ENCODE measurements at regions not wholly inside any gene's neighbourhood (a gene's known extent, or its start where the extent isn't known, plus 50 kb on each side); places are given as distances from the start of the nearest gene placed in this dataset.
A peak's percentile ranks its signal among the peaks of the same experiment; 100 is the strongest.
"Not testable (repeated sequence)": the region's sequence is repeated elsewhere in the genome, so short reads cannot be mapped to it uniquely, and the experiment has no call there.

DNA sequence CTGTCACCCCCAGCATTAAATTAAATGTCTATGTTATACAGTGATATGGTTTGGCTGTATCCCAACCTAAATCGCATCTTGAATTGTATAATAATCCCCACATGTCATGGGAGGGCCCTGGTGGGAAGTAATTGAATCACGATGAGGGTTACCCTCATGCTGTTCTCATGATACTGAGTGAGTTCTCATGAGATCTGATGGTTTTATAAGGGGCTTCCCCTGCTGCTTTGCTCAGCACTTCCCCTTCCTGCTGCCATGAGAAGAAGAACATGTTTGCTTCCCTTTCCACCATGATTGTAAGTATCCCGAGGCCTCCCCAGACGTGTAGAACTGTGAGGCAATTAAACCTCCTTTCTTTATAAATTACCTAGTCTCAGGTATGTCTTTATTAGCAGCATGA lies 445.7 kb downstream of the MRPL39 start:
- in situ Hi-C loops (cut with HindIII; ENCODE audit: low pct_unique_long_range_greater_than_20kb, low sequenced_read_pairs) = no loop called here
- no peak for DNase-seq (ENCODE audit: low read depth)

GRCh38 chr21:25155020-25155419 lies 452.3 kb downstream of the MRPL39 start:
- DNase-seq (ENCODE audit: low read depth); in situ Hi-C loops (cut with HindIII; ENCODE audit: low pct_unique_long_range_greater_than_20kb, low sequenced_read_pairs): not testable (repeated sequence)

DNA sequence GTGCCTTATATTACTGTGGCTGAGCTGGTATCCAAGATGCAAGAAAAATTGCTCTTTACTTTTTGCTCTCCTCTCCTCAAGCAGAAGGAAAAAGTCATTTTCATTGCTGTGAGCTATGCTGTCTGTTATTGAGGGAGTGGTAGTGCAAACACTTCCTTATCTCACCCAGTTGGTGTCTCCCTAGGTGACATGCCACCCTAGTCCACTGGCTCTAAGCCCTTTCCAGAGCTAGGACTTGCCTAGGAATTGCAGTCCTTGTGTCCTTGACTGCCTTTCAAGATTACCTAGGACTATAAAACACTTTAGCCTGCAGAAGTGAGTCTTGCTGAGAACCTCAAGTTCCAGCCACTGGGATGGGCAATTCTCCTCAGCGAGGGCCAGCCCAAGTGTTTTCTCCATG lies 458.3 kb downstream of the MRPL39 start:
- no peak for DNase-seq (ENCODE audit: low read depth)
- in situ Hi-C loops (cut with HindIII; ENCODE audit: low pct_unique_long_range_greater_than_20kb, low sequenced_read_pairs) = no loop called here

GRCh38 chr21:25139414-25139813 lies 467.9 kb downstream of the MRPL39 start:
- in situ Hi-C loops (cut with HindIII; ENCODE audit: low pct_unique_long_range_greater_than_20kb, low sequenced_read_pairs) = no loop called here
- no peak for DNase-seq (ENCODE audit: low read depth)

GRCh38 chr21:25133939-25134338 lies 473.3 kb downstream of the MRPL39 start:
- in situ Hi-C loops (cut with HindIII; ENCODE audit: low pct_unique_long_range_greater_than_20kb, low sequenced_read_pairs) = no loop called here
- DNase-seq (ENCODE audit: low read depth) = no peak

DNA sequence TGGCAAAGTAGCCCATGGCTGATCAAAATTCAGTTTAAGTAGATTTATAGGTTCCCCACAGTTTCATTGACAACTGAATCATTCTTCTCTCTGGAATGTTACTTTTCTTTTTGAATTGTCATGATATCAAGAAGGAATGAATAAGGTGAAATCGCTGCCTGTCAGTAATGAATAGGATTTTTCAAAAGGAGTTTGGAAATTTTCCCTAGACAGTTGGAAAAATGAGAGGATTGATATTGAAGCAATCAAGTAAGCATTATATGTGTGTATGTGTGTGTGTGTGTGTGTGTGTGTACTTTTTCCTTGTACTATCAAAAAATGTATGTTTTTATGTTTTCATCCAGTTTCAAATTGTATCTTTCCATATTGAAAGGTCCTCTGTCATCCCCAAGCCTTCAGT lies 479.5 kb downstream of the MRPL39 start:
- no peak for DNase-seq (ENCODE audit: low read depth)
- in situ Hi-C loops (cut with HindIII; ENCODE audit: low pct_unique_long_range_greater_than_20kb, low sequenced_read_pairs) = no loop called here

GRCh38 chr21:25127007-25127406 lies 480.3 kb downstream of the MRPL39 start:
- DNase-seq (ENCODE audit: low read depth) = no peak

GRCh38 chr21:25126564-25126963 lies 480.7 kb downstream of the MRPL39 start:
- in situ Hi-C loops (cut with HindIII; ENCODE audit: low pct_unique_long_range_greater_than_20kb, low sequenced_read_pairs) = no loop called here
- DNase-seq (ENCODE audit: low read depth) = no peak

More at GRCh38 chr21:25127007-25127406, 480.3 kb downstream of the MRPL39 start:
- in situ Hi-C loops (cut with HindIII; ENCODE audit: low pct_unique_long_range_greater_than_20kb, low sequenced_read_pairs) = no loop called here

GRCh38 chr21:25118648-25119047 lies 488.6 kb downstream of the MRPL39 start:
- no peak for DNase-seq (ENCODE audit: low read depth)
- in situ Hi-C loops (cut with HindIII; ENCODE audit: low pct_unique_long_range_greater_than_20kb, low sequenced_read_pairs) = no loop called here

DNA sequence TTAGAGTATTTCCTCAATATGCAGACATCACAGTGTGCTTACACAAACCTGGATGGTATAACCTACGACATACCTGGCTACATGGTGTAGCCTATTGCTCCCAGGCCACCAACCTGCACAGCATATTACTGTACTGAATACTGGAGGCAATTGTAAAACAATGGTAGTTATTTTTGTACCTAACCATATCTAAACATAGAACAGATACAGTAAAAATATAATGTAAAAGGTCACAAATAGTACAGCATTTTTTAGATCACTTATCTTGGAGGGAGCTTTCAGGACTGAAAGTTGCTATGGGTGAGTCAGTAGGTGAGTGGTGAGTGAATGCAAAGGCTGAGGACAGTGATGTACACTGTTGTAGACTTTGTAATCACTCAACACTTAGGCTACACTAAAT lies 492.3 kb downstream of the MRPL39 start:
- DNase-seq (ENCODE audit: low read depth) = no peak
- in situ Hi-C loops (cut with HindIII; ENCODE audit: low pct_unique_long_range_greater_than_20kb, low sequenced_read_pairs) = no loop called here

DNA sequence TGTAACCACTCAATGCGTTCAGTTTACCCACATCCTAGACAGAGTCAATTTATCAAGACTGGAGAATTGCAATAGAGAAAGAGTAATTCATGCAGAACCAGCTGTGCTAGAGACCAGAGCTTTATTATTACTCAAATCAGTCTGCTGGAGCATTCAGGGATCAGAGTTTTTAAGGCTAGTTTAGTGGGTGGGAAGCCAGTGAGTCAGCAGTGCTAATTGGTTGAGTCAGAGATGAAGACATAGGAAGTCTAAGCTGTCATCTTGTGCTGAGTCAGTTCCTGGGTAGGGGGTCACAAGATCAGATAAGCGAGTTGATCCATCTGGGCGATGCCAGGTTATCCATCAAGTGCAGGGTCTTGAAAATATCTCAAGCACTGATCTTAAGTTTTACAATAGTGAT lies 499.6 kb downstream of the MRPL39 start:
- in situ Hi-C loops (cut with HindIII; ENCODE audit: low pct_unique_long_range_greater_than_20kb, low sequenced_read_pairs) = no loop called here
- DNase-seq (ENCODE audit: low read depth) = peak; percentile 81

DNA sequence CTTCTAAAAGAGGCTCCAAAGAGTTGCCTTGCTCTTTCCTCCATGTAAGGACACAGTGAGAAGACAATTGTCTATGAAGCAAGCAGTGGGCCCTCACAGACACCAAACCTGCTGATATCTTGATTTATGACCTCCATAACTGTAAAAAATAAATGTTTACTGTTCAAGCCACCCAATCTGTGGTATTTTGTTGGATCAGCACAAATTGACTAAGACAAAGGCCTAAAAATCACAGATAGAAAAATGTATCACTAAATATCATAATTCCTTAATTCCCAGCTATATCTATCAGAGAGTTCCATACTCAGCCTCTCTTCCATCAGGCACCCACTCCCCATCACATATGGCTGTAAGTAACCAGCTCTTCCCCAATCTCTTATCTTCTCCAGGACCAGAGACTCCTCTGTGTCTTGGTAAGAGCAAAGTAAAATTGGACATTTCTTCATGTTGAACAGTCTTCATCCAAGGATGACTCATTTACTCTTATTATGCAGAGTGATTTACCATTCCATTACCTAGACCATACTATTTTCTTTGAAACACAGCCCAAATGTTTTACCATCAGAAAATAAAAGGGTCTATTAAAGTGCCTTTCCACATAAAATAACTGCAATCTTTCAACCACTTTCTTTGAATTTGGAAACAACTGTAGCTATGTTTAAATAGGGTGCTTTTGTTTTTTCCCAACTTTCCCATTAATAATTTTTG lies 503.6 kb downstream of the MRPL39 start:
- DNase-seq (ENCODE audit: low read depth) = no peak
- in situ Hi-C loops (cut with HindIII; ENCODE audit: low pct_unique_long_range_greater_than_20kb, low sequenced_read_pairs) = no loop called here

- in situ Hi-C loops (cut with HindIII; ENCODE audit: low pct_unique_long_range_greater_than_20kb, low sequenced_read_pairs) = no loop called here
- DNase-seq (ENCODE audit: low read depth) = no peak
These were observed 509.6 kb downstream of the MRPL39 start for GRCh38 chr21:25097648-25098047.

- in situ Hi-C loops (cut with HindIII; ENCODE audit: low pct_unique_long_range_greater_than_20kb, low sequenced_read_pairs) = no loop called here
- DNase-seq (ENCODE audit: low read depth) = no peak
These were observed 512.6 kb downstream of the MRPL39 start for GRCh38 chr21:25094695-25095094.

DNA sequence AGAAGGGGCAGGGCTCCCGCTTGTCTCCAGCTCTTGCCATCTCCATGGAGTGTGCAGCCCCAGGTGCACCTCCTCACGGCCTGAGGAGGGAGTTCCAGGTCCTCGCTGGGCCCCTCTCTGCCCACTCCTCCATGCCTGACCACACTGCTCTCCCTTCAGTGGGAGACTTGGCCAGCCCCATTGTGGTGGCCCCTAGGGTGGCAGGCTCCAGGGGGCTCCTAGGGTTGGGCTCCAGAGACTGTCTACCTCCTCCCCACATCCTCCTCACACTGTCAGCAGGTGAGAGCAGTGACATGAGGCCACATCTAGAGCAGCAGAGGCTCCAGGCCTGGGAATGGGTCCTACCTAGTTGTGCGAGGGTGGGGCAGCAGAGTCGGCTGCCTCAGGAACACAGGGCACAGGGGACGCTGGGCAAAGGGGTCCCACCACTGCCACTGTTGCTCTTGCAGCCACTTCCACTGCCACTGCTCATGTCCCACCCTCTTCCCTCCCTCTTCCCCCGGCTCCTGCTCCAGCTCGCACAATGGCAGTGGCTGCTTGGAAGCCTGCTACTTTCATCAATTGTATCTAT lies 514.8 kb downstream of the MRPL39 start:
- in situ Hi-C loops (cut with HindIII; ENCODE audit: low pct_unique_long_range_greater_than_20kb, low sequenced_read_pairs) = no loop called here
- DNase-seq (ENCODE audit: low read depth) = no peak

GRCh38 chr21:25081096-25081495 lies 526.2 kb downstream of the MRPL39 start:
- DNase-seq (ENCODE audit: low read depth) = no peak
- in situ Hi-C loops (cut with HindIII; ENCODE audit: low pct_unique_long_range_greater_than_20kb, low sequenced_read_pairs) = no loop called here

- no peak for DNase-seq (ENCODE audit: low read depth)
- in situ Hi-C loops (cut with HindIII; ENCODE audit: low pct_unique_long_range_greater_than_20kb, low sequenced_read_pairs) = no loop called here
These were observed 526.6 kb downstream of the MRPL39 start for GRCh38 chr21:25080661-25081060.

- in situ Hi-C loops (cut with HindIII; ENCODE audit: low pct_unique_long_range_greater_than_20kb, low sequenced_read_pairs) = no loop called here
- DNase-seq (ENCODE audit: low read depth) = no peak
These were observed 527.1 kb downstream of the MRPL39 start for GRCh38 chr21:25080141-25080540.

DNA sequence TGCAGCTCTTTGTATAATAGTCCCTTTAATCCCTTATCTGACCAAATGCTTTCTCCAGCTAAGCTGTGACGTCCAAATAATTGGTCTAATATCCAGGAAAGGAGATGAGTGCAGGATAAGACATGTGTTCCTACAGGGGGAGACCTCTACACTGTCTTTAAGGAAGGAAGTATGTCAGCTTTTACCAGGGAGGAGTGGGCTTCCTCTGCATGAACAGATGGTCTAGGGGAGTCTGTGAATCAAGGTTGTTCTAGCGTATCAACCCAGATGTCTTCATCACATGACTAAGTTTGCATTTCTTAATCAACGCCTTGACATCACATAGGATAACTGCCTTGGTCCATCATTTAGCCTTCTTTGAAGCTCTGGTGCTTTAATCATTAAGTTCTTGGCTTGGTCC lies 528.2 kb downstream of the MRPL39 start:
- in situ Hi-C loops (cut with HindIII; ENCODE audit: low pct_unique_long_range_greater_than_20kb, low sequenced_read_pairs) = no loop called here
- DNase-seq (ENCODE audit: low read depth) = no peak

DNA sequence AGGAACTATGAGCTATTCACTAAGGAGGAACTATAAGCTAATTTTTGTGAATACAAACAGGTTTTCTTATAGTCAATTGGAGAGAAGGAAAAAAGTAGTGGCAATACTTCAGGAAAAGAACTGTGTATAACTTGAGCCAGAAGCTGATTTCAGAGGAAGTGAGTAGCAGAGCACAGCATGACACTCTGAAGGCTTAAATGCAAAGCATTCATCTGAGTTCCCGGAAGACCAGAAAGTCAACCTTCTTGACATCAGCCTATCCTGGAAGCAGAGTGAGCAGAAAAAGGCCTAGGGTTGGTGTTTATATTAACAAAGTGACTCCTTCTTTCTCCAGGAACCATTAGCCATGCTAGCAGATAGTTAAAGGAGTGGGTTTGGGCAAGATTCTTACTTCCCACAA lies 545.2 kb downstream of the MRPL39 start:
- DNase-seq (ENCODE audit: low read depth) = no peak
- in situ Hi-C loops (cut with HindIII; ENCODE audit: low pct_unique_long_range_greater_than_20kb, low sequenced_read_pairs) = no loop called here
